Ecto neural progenitor cell (in vitro differentiated cells): ENCODE measurements at regions not wholly inside any gene's neighbourhood (a gene's known extent, or its start where the extent isn't known, plus 50 kb on each side); places are given as distances from the start of the nearest gene placed in this dataset.

ENCODE experiments used
- DNase-seq: peaks from one replicate; pipeline ENCODE4 v3.0.0-alpha.2; 2018; ENCODE audit warnings: low spot score

GRCh38 chr2:860259-860855 lies 90.3 kb upstream of the SNTG2 start:
- peak; percentile 47 for DNase-seq

- DNase-seq: peak; percentile 45
These were observed 92.0 kb upstream of the SNTG2 start for GRCh38 chr2:858646-859045.

GRCh38 chr2:857937-858336 lies 92.7 kb upstream of the SNTG2 start:
- DNase-seq: no peak

- DNase-seq: no peak
These were observed 93.6 kb upstream of the SNTG2 start for GRCh38 chr2:857081-857480.

GRCh38 chr2:856456-856855 lies 94.2 kb upstream of the SNTG2 start:
- no peak for DNase-seq

GRCh38 chr2:856041-856440 lies 94.6 kb upstream of the SNTG2 start:
- DNase-seq: no peak

- DNase-seq: no peak
These were observed 95.5 kb upstream of the SNTG2 start for GRCh38 chr2:855177-855576.

GRCh38 chr2:854460-854859 lies 96.2 kb upstream of the SNTG2 start:
- peak; percentile 56 for DNase-seq

GRCh38 chr2:853203-853870 lies 97.3 kb upstream of the SNTG2 start:
- DNase-seq: no peak

GRCh38 chr2:852168-852567 lies 98.5 kb upstream of the SNTG2 start:
- no peak for DNase-seq

- no peak for DNase-seq
These were observed 99.0 kb upstream of the SNTG2 start for GRCh38 chr2:851680-852079.

GRCh38 chr2:851078-851477 lies 99.6 kb upstream of the SNTG2 start:
- DNase-seq: no peak

GRCh38 chr2:850429-850828 lies 100.2 kb upstream of the SNTG2 start:
- DNase-seq: no peak

- DNase-seq: no peak
These were observed 102.5 kb upstream of the SNTG2 start for GRCh38 chr2:848099-848498.

GRCh38 chr2:847669-848068 lies 103.0 kb upstream of the SNTG2 start:
- no peak for DNase-seq

GRCh38 chr2:844715-845114 lies 105.9 kb upstream of the SNTG2 start:
- no peak for DNase-seq

- no peak for DNase-seq
These were observed 108.4 kb upstream of the SNTG2 start for GRCh38 chr2:842151-842803.

GRCh38 chr2:841036-841435 lies 109.6 kb upstream of the SNTG2 start:
- DNase-seq: no peak

- no peak for DNase-seq
These were observed 116.4 kb upstream of the SNTG2 start for GRCh38 chr2:834233-834632.

GRCh38 chr2:833180-833579 lies 117.5 kb upstream of the SNTG2 start:
- no peak for DNase-seq

- DNase-seq: no peak
These were observed 118.0 kb upstream of the SNTG2 start for GRCh38 chr2:832635-833034.

GRCh38 chr2:831622-832021 lies 119.0 kb upstream of the SNTG2 start:
- no peak for DNase-seq

- DNase-seq: no peak
These were observed 119.5 kb upstream of the SNTG2 start for GRCh38 chr2:831225-831536.
